NCI-H226 (cell line): ENCODE measurements at regions not wholly inside any gene's neighbourhood (a gene's known extent, or its start where the extent isn't known, plus 50 kb on each side); places are given as distances from the start of the nearest gene placed in this dataset.

Experiments
- DNase-seq: peaks from one replicate; pipeline ENCODE4 v3.0.0-alpha.2; 2015

GRCh38 chr13:74040200-74040599 is 94.0 kb downstream of the KLF12 start:
- DNase-seq = peak; percentile 3

DNA sequence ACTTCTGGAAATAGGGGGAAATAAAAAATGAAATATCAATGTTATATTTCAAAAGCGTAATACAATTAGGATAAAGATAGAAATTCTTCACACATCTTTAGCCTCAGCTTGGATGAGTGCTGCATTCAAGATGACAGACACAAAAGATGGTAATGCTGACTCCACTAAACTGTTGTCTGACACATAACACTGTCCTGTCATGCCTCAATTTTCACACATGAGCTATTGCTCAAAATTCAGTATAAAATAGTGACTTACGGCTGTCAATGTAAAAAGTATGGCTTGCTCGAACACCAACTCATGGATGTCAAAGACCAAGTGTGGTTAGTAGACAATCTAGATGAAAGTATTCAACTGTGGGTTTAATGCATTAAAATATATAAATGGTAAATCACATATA is 94.5 kb downstream of the KLF12 start:
- DNase-seq = no peak

DNA sequence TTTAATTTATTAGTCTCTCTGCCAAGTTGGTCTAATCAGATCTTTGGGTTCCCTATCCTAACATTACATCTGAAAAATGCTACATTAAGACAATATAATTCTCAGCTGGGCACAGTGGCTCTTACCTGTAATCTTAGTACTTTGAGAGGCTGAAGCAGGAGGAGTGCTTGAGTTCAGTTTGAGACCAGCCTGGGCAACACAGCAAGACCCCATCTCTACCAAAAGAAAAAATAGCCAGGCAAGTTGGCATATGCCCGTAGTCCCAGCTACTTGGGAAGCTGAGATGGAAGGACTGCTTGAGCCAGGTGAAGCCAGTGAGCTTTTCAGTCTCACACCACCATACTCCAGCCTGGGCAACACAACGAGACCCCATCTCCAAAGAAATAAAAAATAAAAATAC is 95.0 kb downstream of the KLF12 start:
- DNase-seq = no peak

- DNase-seq = no peak
Measured at GRCh38 chr13:74037762-74038161, 96.4 kb downstream of the KLF12 start.

GRCh38 chr13:74036373-74036772 is 97.8 kb downstream of the KLF12 start:
- no peak for DNase-seq

DNA sequence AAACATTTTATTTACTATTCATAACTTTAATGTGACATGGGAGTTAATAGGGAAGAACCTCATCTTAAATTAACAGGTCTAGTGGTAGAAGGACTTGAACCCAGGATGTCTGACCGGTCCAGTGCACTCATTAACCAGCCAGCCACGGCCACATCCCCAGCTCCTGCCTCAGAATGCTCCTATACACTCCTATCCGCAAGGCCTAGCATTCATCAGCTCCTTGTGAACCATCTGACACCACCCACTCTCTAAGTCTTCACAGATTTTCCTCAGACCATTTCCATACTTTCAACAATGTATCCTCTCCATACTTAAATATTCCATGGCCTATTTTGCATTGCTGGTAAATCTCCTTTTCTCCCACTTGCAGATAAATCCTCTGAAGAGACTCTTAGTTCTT is 98.3 kb downstream of the KLF12 start:
- DNase-seq = no peak

DNA sequence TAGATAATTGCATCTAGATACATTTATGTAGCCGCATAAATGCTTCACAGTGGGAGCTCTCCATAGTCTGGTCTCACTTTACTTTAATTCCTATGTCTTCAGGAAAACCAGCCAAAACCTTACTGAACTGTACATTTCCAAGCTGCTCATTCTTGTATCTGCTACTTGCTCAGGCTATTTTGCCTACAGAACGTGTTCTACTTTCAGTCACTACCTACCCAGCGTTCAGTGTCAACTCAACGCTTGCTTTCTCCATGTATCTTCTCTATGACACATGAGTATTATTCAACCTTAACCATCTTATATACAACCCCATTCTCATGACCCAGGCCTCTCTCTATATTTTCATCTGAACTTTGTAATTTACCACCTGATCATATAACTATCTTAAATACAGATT is 101.9 kb downstream of the KLF12 start:
- DNase-seq = no peak

DNA sequence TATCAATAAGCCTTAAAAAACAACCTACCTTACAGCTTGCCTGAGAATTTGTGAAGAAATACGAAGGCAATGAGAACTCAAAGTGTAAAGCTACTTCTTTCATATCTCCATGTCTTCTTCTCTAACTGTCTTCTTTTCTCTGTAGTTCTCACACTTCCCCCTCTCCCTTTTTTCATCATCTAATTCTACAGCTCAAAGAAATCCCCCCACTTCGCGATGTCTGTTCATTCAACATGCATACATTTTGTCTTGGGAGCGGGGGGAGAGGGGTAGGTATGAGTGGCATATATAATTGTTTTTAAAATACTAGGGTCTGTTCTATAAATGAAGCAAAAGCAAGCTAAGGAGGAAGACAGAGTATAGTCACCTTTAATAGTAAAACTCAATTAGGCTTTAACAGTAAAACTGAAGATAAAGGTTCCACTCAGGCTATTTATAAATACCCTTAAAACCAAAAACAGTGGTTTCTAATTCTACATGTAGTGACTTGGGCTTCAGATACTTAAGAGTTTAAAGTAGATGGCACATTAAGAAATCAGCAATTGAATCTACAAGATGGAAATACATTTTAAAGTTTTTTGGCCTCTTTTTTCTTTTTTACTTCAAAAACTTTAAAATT is 106.9 kb downstream of the KLF12 start:
- DNase-seq = no peak

DNA sequence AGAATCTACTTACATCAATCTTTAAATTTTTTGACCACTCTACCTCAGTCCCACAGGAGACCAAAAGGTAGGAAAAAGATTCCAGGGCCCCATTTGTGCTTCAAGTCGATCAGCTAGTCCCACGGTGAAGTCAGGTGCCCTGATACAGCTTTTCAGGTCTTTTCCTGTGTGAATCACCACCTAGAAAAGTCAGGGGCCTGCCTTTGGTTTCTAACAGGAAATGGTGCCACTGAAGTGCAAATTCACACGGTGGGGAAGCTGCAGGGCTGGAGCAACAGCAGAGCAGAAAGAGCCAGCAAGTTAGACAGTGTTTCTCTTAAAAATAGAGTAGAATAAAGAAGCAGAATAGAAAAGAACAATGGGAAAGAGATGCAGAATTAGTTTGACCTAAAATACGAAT is 107.5 kb downstream of the KLF12 start:
- DNase-seq = peak; percentile 16

DNA sequence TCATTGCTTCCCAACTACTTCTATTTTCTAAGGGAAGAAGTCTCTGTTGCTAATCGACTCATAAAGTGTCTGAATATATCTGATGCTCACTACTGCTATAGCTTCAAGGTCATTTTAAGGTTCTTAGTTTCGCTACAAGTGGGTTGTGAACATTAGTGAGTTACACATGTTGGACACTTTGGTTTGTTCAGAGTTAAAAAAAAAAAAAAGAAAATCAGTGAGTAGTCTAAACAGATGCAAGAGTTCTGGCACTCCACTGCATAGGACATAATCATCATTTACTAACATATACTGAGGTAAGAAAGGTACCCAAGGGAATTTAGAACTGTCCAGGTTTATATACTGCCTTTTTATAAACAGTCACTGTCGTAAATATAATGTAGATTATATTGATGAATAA is 108.8 kb downstream of the KLF12 start:
- no peak for DNase-seq

- no peak for DNase-seq
Measured at GRCh38 chr13:74024856-74025255, 109.3 kb downstream of the KLF12 start.

GRCh38 chr13:74024314-74024713 is 109.9 kb downstream of the KLF12 start:
- no peak for DNase-seq

GRCh38 chr13:74023484-74023883 is 110.7 kb downstream of the KLF12 start:
- no peak for DNase-seq

GRCh38 chr13:74021505-74021904 is 112.7 kb downstream of the KLF12 start:
- DNase-seq = no peak

- DNase-seq = no peak
Measured at GRCh38 chr13:74018062-74018431, 116.2 kb downstream of the KLF12 start.

DNA sequence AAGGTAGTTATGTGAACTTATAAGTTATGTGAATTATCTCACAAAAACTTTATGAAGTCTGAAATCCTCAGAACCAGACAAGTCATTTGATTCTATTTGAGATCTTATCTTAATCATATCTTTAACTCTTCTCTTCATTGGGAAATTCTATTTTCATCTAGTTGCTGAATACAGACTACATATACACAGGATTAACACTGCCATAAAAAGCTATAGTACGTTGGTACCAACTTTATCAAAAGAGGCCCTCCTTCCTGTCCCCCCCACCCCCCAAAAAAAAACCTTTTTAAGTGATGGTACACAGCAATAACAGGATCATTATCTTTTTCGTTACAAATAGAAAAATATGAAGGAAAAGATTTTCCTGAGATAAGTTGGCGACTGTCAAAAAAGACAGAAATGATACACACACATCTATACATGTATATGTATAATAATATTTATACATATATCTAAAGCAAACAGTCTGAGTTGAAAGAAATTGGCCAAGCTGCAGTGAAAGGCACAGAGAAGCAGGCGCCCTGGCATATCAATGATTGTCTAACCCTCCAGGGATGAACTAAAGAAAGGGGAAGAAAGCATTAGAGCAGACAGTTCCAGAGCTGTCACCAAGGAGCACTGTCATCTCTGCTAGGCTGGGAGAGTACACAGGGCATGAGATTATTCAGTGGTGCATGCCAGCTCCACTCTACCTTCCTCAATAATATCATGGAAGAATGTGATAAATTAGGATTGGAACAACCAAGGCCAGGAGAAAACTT is 116.7 kb downstream of the KLF12 start:
- no peak for DNase-seq

GRCh38 chr13:74015137-74015536 is 119.1 kb downstream of the KLF12 start:
- no peak for DNase-seq

DNA sequence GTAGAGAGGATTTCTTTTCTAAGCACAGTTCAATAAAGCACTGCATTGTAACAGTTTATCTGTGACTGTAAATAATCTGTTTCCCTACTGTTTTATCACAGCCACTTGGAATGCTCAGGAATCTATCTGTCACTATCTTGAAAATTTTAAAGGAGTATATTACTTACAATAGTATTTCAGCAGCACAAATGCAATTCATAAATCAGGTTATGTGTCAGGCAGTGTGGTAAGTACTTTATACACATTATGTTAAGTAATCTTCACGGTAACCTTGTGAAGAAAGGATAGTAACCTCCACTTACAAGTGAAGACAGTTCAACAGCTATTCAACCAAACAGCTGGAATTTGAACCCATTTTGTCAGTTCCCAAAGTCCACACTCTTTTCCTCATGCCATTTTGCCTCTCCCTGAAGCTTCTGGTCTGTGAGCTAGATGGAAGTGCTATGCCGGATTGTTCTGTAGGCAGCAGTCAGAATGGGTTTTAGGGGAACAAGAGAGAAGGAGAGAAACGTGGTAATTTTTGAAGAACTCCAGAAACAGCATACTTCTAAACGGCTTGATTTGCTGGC is 125.0 kb downstream of the KLF12 start:
- DNase-seq = no peak

- DNase-seq = no peak
Measured at GRCh38 chr13:74006666-74007065, 127.5 kb downstream of the KLF12 start.

DNA sequence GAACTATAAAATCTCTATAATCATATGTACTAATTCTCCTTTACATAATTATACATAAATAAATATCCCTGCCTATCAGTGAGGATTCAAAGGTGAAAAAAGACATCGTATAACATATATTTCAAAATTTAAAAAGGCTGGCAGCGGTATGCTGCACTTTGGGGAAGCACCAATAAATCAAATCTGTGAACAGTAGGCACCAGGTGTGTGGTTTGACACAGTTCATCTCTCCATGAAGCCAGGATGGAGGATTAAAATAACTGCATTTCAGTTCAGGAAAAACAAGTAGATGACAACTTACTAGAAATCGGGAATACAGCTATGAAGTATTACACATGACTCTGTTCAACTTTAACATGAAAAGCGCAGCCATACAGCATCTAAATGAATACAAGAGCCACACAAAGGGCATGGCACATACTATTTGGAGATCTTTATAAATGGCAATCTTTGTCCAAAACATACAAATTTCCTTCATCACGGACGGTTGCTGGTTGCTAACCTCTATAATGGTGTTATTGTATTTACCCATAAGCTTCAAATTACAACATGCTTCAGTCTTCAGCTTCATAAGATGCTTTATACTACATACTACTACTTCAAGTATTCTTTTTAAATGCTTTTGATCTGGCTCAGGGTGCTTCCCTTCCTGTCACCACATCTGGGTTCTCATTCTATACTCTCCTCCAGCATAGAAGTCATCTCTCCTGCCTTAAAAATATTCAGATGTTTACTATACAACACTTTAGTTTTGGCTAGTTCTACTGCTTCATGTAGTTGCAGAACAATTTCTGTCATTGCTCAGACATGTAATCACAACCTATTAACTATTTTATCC is 128.7 kb downstream of the KLF12 start:
- no peak for DNase-seq

- no peak for DNase-seq
Measured at GRCh38 chr13:74004109-74004508, 130.1 kb downstream of the KLF12 start.

DNA sequence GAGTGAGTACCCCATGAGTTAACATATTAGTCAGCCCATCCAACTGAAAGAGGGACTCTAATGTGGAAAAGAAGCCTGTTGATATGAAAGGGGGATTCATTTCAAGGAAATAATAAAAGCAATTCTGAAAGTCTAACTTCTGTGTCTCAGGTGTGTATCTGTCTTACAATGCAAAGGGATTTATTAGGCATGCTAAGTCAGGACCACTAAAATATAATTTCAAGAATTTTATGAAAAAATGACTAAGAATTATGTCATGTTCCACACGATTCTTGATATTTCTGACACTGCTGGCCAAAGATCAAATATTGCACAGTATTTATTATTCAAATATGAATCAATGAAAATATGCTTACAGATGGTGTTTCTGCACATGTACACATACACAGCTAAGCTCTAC is 130.8 kb downstream of the KLF12 start:
- no peak for DNase-seq

DNA sequence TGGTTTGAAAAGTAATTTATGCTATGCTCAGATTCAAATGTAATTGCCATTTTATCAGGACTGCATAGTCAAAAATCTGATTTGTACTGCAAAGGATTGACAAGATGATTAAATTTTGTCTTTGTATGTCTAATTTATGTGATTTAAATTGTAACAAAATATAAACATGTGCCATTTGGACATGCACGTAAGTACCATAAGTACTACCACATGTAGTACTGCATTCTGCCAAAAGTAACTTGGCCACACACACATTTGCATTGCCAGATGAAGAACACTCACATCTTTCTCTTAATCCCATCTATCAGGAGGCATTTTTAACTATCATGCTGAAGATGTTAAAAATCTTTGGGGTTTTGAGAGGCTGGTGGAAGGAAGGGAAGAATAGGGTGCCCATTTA is 133.3 kb downstream of the KLF12 start:
- DNase-seq = no peak

- no peak for DNase-seq
Measured at GRCh38 chr13:73998631-73999030, 135.6 kb downstream of the KLF12 start.
